Fibroblast of mammary gland (primary cell): ENCODE measurements at regions not wholly inside any gene's neighbourhood (a gene's known extent, or its start where the extent isn't known, plus 50 kb on each side); places are given as distances from the start of the nearest gene placed in this dataset.
"Not testable (repeated sequence)": the region's sequence is repeated elsewhere in the genome, so short reads cannot be mapped to it uniquely, and the experiment has no call there.

ENCODE experiments used
- DNase-seq: peaks from one replicate; pipeline ENCODE4 v3.0.0-alpha.2; 2010; ENCODE audit warnings: low read depth
- H3K4me3 ChIP-seq: 2 replicates; pipeline ENCODE4 v1.5.1; 2011; ENCODE audit warnings: low read depth, mild to moderate bottlenecking, low read length, moderate library complexity; ENCODE audit not compliant: control insufficient read depth
- CTCF ChIP-seq: conservative IDR thresholded peaks from 2 replicates; pipeline ENCODE4 v1.5.1; 2011; ENCODE audit warnings: low read depth, low read length, inconsistent platforms; ENCODE audit not compliant: control insufficient read depth, insufficient read depth

GRCh38 chr16:26447570-26447969 is 619.2 kb upstream of the C16orf82 start:
- no peak overlapping the region for H3K4me3 ChIP-seq
- no peak for DNase-seq
- no peak for TF ChIP-seq CTCF

GRCh38 chr16:26453215-26453614 is 613.5 kb upstream of the C16orf82 start:
- DNase-seq: no peak
- no peak for TF ChIP-seq CTCF
- no peak overlapping the region for H3K4me3 ChIP-seq

DNA sequence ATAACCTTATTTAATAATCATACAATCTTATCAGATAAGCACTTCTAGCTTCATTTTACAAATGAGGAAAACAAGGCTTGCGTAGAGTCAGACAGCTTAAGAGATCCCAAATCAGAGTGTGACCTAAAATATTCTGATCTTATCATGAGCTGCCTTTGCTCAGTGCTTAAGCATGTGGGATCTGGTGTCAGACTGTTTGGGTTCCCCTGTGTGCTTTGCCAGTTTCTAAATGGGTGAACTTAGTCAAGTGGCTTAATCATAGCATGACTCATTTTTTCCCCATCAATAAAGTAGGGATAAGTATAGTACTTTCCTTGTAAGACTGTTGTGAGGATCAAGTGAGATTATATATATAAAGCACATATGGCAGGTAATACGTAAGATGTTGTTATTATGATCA is 612.6 kb upstream of the C16orf82 start:
- TF ChIP-seq CTCF: no peak
- DNase-seq: peak; percentile 1

DNA sequence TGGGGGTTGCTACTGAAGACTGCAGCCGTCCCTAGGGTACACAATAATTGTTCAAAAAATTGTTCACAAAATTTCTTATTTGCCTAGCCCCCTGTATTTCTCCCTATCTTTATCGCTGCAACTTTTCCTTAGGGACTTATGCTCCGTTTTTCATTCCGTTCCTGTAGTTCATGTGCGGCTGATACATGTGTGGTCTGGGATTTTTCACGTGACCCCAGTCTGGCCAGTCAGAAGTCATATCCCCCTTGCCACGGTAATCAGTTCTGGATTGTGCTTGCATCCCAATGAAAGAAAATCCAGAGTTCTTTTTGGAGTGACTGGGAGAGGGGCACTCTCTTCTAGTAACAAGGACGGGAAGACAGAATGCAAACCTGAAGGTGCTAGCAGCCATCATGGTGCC is 610.7 kb upstream of the C16orf82 start:
- no peak for DNase-seq
- no peak overlapping the region for H3K4me3 ChIP-seq
- no peak for TF ChIP-seq CTCF

More for the DNA sequence above, 612.6 kb upstream of the C16orf82 start:
- H3K4me3 ChIP-seq: no peak overlapping the region

DNA sequence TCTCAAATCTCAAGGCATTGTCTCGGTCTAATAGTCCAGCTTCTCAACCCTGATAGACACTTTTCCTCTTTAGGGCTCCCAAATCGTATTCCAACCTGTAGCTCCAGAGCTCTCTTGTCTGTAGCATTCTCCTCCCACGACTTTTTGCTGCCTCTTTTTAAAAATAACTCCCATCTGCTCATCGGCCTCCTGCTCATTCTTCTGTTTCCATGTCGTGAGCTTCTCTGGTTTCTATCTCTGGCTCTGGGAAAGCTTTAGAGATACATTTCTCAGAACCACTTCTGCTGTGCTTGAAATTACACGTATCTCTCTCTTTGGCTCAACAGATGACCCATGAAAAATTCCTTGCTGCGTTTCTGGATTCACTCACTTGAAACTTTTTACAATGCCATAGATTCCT is 609.6 kb upstream of the C16orf82 start:
- H3K4me3 ChIP-seq: no peak overlapping the region
- DNase-seq: no peak
- TF ChIP-seq CTCF: no peak

GRCh38 chr16:26457882-26458281 is 608.8 kb upstream of the C16orf82 start:
- TF ChIP-seq CTCF: no peak
- no peak for DNase-seq
- H3K4me3 ChIP-seq: no peak overlapping the region

DNA sequence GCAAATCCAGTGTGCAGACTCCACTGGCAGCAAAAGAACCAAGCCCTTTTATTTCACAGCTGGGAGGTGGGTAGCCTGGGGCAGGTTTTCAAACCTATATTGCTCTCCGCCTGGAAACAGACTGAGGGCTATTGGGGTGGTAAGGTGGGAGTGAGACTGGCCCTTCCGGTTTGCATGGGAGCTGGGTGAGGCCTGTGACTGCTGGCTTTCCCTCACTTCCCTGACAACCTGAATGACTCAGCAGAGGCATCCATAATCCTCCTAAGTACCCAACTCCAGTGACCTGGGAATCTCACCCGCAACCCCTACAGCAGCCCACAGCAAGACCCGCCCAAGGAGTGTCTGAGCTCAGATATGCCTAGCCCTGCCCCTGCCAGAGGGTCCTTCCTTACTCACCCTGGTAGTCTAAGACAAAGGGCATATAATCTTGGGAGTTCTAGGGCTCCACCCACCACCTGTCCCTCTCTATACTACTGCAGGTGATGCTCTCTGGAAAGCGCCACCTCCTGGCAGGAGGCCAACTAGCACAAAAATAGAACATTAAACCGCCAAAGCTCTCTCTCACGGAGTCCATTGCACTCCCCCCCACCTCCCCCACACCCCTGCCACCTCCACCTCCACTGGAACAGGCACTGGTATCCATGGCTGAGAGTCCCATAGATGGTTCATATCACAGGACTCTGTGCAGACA is 602.0 kb upstream of the C16orf82 start:
- DNase-seq: no peak
- no peak overlapping the region for H3K4me3 ChIP-seq
- no peak for TF ChIP-seq CTCF

DNA sequence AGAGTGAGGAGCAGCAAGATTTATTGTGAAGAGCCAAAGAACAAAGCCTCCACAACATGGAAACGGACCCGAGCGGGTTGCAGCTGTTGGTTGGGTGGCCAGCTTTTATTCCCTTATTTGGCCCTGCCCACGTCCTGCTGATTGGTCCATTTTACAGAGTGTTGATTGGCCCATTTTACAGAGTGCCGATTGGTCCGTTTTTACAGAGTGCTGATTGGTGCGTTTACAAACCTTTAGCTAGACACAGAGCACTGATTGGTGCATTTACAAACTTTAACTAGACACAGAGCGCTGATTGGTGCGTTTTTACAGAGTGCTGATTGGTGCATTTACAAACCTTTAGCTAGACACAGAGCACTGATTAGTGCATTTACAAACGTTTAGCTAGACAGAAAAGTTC is 592.3 kb upstream of the C16orf82 start:
- H3K4me3 ChIP-seq, DNase-seq: not testable (repeated sequence)
